SK-N-SH (cell line): ENCODE measurements at regions not wholly inside any gene's neighbourhood (a gene's known extent, or its start where the extent isn't known, plus 50 kb on each side); places are given as distances from the start of the nearest gene placed in this dataset.

Source experiments
- EP300 ChIP-seq, 2 experiments: IDR thresholded peaks; 2 replicates each; pipeline versions ENCODE4 v1.4.0 to v1.6.1; 2012; ENCODE audit warnings: borderline replicate concordance in 1 of 2, low read depth in 1 of 2, low read length in 1 of 2
- JUND ChIP-seq: IDR thresholded peaks from 2 replicates; pipeline ENCODE4 v1.4.0; 2012
- RCOR1 ChIP-seq: fragments of 150-350 bp; IDR thresholded peaks from 2 replicates; pipeline ENCODE4 v1.6.1; 2017; ENCODE audit warnings: antibody characterized with exemption, low read length
- TEAD4 ChIP-seq: IDR thresholded peaks from 2 replicates; pipeline ENCODE4 v1.4.0; 2012; ENCODE audit warnings: mild to moderate bottlenecking, borderline replicate concordance; ENCODE audit not compliant: insufficient read depth
- TF ChIP-seq, protein P1 (sequence below): fragments of 200-600 bp; sonication (generic); IDR thresholded peaks from 2 replicates; pipeline ENCODE4 v1.6.1; 2017; ENCODE audit warnings: antibody characterized with exemption, mild to moderate bottlenecking, moderate library complexity
- TF ChIP-seq, protein P2 (sequence below): IDR thresholded peaks from 2 replicates; pipeline ENCODE4; 2012
- TF ChIP-seq, protein P3 (sequence below): IDR thresholded peaks from 2 replicates; pipeline ENCODE4 v1.4.0; 2012; ENCODE audit warnings: low read depth

DNA sequence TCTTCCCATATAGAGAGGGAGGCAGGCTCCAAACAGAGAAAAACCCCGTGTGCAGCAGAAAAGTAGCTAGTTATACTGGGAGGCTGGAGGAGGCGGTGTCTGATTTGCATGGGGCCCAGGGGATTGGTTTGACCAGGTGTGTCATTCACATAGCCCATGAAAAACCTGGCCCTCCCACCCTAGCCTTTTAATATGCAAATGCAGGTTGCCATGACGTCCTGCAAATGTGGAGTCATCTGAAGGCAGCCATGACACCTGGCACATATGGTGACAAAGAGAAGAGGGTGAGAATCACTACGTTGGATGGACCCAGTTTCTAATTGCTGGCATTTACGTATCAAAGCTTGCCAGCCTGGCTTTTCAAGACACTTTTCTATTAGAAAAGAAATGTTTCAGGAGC is 57.8 kb downstream of the FAM181B start:
- TF ChIP-seq TEAD4, result no peak
- TF ChIP-seq, protein P1, sequence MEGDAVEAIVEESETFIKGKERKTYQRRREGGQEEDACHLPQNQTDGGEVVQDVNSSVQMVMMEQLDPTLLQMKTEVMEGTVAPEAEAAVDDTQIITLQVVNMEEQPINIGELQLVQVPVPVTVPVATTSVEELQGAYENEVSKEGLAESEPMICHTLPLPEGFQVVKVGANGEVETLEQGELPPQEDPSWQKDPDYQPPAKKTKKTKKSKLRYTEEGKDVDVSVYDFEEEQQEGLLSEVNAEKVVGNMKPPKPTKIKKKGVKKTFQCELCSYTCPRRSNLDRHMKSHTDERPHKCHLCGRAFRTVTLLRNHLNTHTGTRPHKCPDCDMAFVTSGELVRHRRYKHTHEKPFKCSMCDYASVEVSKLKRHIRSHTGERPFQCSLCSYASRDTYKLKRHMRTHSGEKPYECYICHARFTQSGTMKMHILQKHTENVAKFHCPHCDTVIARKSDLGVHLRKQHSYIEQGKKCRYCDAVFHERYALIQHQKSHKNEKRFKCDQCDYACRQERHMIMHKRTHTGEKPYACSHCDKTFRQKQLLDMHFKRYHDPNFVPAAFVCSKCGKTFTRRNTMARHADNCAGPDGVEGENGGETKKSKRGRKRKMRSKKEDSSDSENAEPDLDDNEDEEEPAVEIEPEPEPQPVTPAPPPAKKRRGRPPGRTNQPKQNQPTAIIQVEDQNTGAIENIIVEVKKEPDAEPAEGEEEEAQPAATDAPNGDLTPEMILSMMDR, result no peak
- TF ChIP-seq, protein P2, sequence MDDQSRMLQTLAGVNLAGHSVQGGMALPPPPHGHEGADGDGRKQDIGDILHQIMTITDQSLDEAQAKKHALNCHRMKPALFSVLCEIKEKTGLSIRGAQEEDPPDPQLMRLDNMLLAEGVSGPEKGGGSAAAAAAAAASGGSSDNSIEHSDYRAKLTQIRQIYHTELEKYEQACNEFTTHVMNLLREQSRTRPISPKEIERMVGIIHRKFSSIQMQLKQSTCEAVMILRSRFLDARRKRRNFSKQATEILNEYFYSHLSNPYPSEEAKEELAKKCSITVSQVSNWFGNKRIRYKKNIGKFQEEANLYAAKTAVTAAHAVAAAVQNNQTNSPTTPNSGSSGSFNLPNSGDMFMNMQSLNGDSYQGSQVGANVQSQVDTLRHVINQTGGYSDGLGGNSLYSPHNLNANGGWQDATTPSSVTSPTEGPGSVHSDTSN, result no peak
- TF ChIP-seq JUND, result no peak
- TF ChIP-seq, protein P3, sequence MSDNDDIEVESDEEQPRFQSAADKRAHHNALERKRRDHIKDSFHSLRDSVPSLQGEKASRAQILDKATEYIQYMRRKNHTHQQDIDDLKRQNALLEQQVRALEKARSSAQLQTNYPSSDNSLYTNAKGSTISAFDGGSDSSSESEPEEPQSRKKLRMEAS, result no peak
- no peak for TF ChIP-seq EP300 (IDR thresholded peaks at IDR 0.05; ENCODE audit: borderline replicate concordance in 1 of 2, low read depth in 1 of 2, low read length in 1 of 2)
- TF ChIP-seq RCOR1, result no peak
